Gastroesophageal sphincter (tissue), 3 donors: ENCODE measurements at regions not wholly inside any gene's neighbourhood (a gene's known extent, or its start where the extent isn't known, plus 50 kb on each side); places are given as distances from the start of the nearest gene placed in this dataset.

Experiments used
- CTCF ChIP-seq, 4 experiments: fragments of 200-600 bp in 2 of 4; fragments of 450-650 bp in 2 of 4; sonication (generic) in 1 of 4; IDR thresholded peaks; one replicate each; pipeline ENCODE4 v1.5.1; 2017 to 2019; ENCODE audit warnings: antibody characterized with exemption in 4 of 4, mild to moderate bottlenecking in 2 of 4, moderate library complexity in 2 of 4
- EP300 ChIP-seq: sonication (generic); formaldehyde crosslinking; IDR thresholded peaks from one replicate; pipeline ENCODE4 v1.6.1; 2017; ENCODE audit warnings: antibody characterized with exemption, mild to moderate bottlenecking
- POLR2A ChIP-seq, 2 donors: fragments of 450-650 bp; IDR thresholded peaks; one replicate each; pipeline ENCODE4 v1.6.1; 2017; ENCODE audit warnings: antibody characterized with exemption in 2 of 2, mild to moderate bottlenecking in 2 of 2, moderate library complexity in 1 of 2

- TF ChIP-seq CTCF (IDR thresholded peaks at IDR 0.05) (no peak), EP300 (no peak), POLR2A (IDR thresholded peaks at IDR 0.05) (no peak)
These were observed 168.5 kb upstream of the GAS1 start for GRCh38 chr9:87115785-87116184.
